ENCODE measurements at regions not wholly inside any gene's neighbourhood (a gene's known extent, or its start where the extent isn't known, plus 50 kb on each side); places are given as distances from the start of the nearest gene placed in this dataset.

- TF ChIP-seq JUND (IDR thresholded peaks at IDR 0.05): no peak
- no peak for TF ChIP-seq RAD21 (IDR thresholded peaks at IDR 0.05)
- no peak for TF ChIP-seq YY1 (IDR thresholded peaks at IDR 0.05)
- no peak for TF ChIP-seq NR2F2 (IDR thresholded peaks at IDR 0.05)
- no peak for TF ChIP-seq GABPA (IDR thresholded peaks at IDR 0.05 in 1 of 2, conservative IDR thresholded peaks at IDR 0.05 in 1 of 2)
- no peak for TF ChIP-seq HNF4G (IDR thresholded peaks at IDR 0.05)
- TF ChIP-seq EGR1 (IDR thresholded peaks at IDR 0.05; ENCODE audit: low read depth in 2 of 2): no peak
- TF ChIP-seq SP1 (IDR thresholded peaks at IDR 0.05): no peak
- TF ChIP-seq MAX (IDR thresholded peaks at IDR 0.05): no peak
- no peak for TF ChIP-seq CTCF (IDR thresholded peaks at IDR 0.05; ENCODE audit: low read depth, low read length, missing input control)
- no peak for TF ChIP-seq TAF1 (conservative IDR thresholded peaks at IDR 0.05)
- TF ChIP-seq RXRA (IDR thresholded peaks at IDR 0.05): no peak
- no peak for TF ChIP-seq REST (IDR thresholded peaks at IDR 0.05)
- TF ChIP-seq FOXA1 (IDR thresholded peaks at IDR 0.05): no peak
- no peak for TF ChIP-seq FOXA2 (IDR thresholded peaks at IDR 0.05)
- no peak for TF ChIP-seq ATF3 (IDR thresholded peaks at IDR 0.05)
- no peak for TF ChIP-seq HNF4A (conservative IDR thresholded peaks at IDR 0.05)
- TF ChIP-seq ZBTB33 (IDR thresholded peaks at IDR 0.05): no peak
Measured at GRCh38 chr2:198408171-198408570, 603.8 kb downstream of the PLCL1 start.

More at GRCh38 chr2:198408171-198408570, 603.8 kb downstream of the PLCL1 start:
- H3K36me3 ChIP-seq (ENCODE audit: control insufficient read depth in 4 of 4, insufficient read depth in 3 of 4, low read depth in 1 of 4, low read length in 3 of 4): no peaks in the 10 kb centered on the region
- H3K4me3 ChIP-seq (ENCODE audit: low read depth in 1 of 3, low read length in 3 of 3): no peak overlapping the region
- WGBS: 61% methylated on average over 6 of the region's 6 CpGs
- no peaks in the 10 kb centered on the region for H3K4me1 ChIP-seq (ENCODE audit: control insufficient read depth in 4 of 4, insufficient read depth in 4 of 4, low read length in 3 of 4)
- peaks cover 0 to 4% (median 0%) of the 10 kb centered on the region in 4 donors for H3K27me3 ChIP-seq (ENCODE audit: control insufficient read depth in 4 of 4, insufficient read depth in 4 of 4, low read length in 3 of 4)
- H3K9me3 ChIP-seq (ENCODE audit: control insufficient read depth in 4 of 4, low read length in 3 of 4): no peaks in the 10 kb centered on the region
- DNase-seq (ENCODE audit: low spot score): no peak
- H3K9ac ChIP-seq (ENCODE audit: low read depth in 1 of 2, low read length in 2 of 2): no peak overlapping the region
- no peak overlapping the region for H3K27ac ChIP-seq (ENCODE audit: low read depth in 1 of 2, low read length in 2 of 2)

Data from liver (tissue), 8 donors.